ENCODE measurements at regions not wholly inside any gene's neighbourhood (a gene's known extent, or its start where the extent isn't known, plus 50 kb on each side); places are given as distances from the start of the nearest gene placed in this dataset.

GRCh38 chr12:67424784-67425183 lies 155.6 kb downstream of the CAND1 start:
- H3K4me3 ChIP-seq (ENCODE audit: control insufficient read depth, low read depth, low read length), result no peak overlapping the region
- no peak for TF ChIP-seq CTCF (conservative IDR thresholded peaks at IDR 0.05; ENCODE audit: control insufficient read depth, insufficient read depth, low read depth, low read length)
- DNase-seq (ENCODE audit: low read depth), result no peak

- TF ChIP-seq CTCF (conservative IDR thresholded peaks at IDR 0.05; ENCODE audit: control insufficient read depth, insufficient read depth, low read depth, low read length), result no peak
- H3K4me3 ChIP-seq (ENCODE audit: control insufficient read depth, low read depth, low read length), result no peak overlapping the region
- no peak for DNase-seq (ENCODE audit: low read depth)
Measured at GRCh38 chr12:67425394-67425793, 156.2 kb downstream of the CAND1 start.

- no peak overlapping the region for H3K4me3 ChIP-seq (ENCODE audit: control insufficient read depth, low read depth, low read length)
- DNase-seq (ENCODE audit: low read depth), result peak; percentile 83
- no peak for TF ChIP-seq CTCF (conservative IDR thresholded peaks at IDR 0.05; ENCODE audit: control insufficient read depth, insufficient read depth, low read depth, low read length)
Measured at GRCh38 chr12:67426067-67426466, 156.9 kb downstream of the CAND1 start.

GRCh38 chr12:67427336-67427735 lies 158.2 kb downstream of the CAND1 start:
- no peak for DNase-seq (ENCODE audit: low read depth)
- H3K4me3 ChIP-seq (ENCODE audit: control insufficient read depth, low read depth, low read length), result no peak overlapping the region
- no peak for TF ChIP-seq CTCF (conservative IDR thresholded peaks at IDR 0.05; ENCODE audit: control insufficient read depth, insufficient read depth, low read depth, low read length)

GRCh38 chr12:67428431-67428830 lies 159.3 kb downstream of the CAND1 start:
- H3K4me3 ChIP-seq (ENCODE audit: control insufficient read depth, low read depth, low read length), result no peak overlapping the region
- no peak for TF ChIP-seq CTCF (conservative IDR thresholded peaks at IDR 0.05; ENCODE audit: control insufficient read depth, insufficient read depth, low read depth, low read length)
- no peak for DNase-seq (ENCODE audit: low read depth)

GRCh38 chr12:67430708-67431335 lies 161.7 kb downstream of the CAND1 start:
- peak; percentile 44 for DNase-seq (ENCODE audit: low read depth)
- TF ChIP-seq CTCF (conservative IDR thresholded peaks at IDR 0.05; ENCODE audit: control insufficient read depth, insufficient read depth, low read depth, low read length), result peak; percentile 14
- H3K4me3 ChIP-seq (ENCODE audit: control insufficient read depth, low read depth, low read length), result no peak overlapping the region

All from fibroblast of mammary gland (primary cell).